Mesodermal cell (in vitro differentiated cells): ENCODE measurements at regions not wholly inside any gene's neighbourhood (a gene's known extent, or its start where the extent isn't known, plus 50 kb on each side); places are given as distances from the start of the nearest gene placed in this dataset.
"Not testable (repeated sequence)": the region's sequence is repeated elsewhere in the genome, so short reads cannot be mapped to it uniquely, and the experiment has no call there.

Experiments
- H3K27ac ChIP-seq: 2 replicates; pipeline ENCODE4 v1.7.0; 2013; ENCODE audit warnings: mild to moderate bottlenecking, low read depth, low read length, moderate library complexity; ENCODE audit not compliant: severe bottlenecking
- H3K36me3 ChIP-seq: 2 replicates; pipeline ENCODE4 v1.7.1; 2013; ENCODE audit warnings: mild to moderate bottlenecking, low read length, moderate library complexity; ENCODE audit not compliant: control insufficient read depth, insufficient read depth
- H3K4me1 ChIP-seq: one replicate; pipeline ENCODE4 v1.7.1; 2013; ENCODE audit warnings: mild to moderate bottlenecking, low read length; ENCODE audit not compliant: insufficient read depth, control insufficient read depth, poor library complexity, severe bottlenecking
- H3K4me3 ChIP-seq: 2 replicates; pipeline ENCODE4 v1.7.0; 2013; ENCODE audit warnings: low read length, control low read depth, mild to moderate bottlenecking; ENCODE audit not compliant: insufficient read depth, poor library complexity, severe bottlenecking; ENCODE audit errors: extremely low read depth
- H3K9me3 ChIP-seq: 2 replicates; pipeline ENCODE4 v1.7.1; 2013; ENCODE audit warnings: mild to moderate bottlenecking, low read length, moderate library complexity; ENCODE audit not compliant: control insufficient read depth
- WGBS, 2 experiments: methylation state at CpG; one replicate each; pipeline ENCODE4 v1.1.5; 2013; ENCODE audit warnings: missing lambda C conversion rate in 2 of 2; ENCODE audit not compliant: insufficient coverage in 2 of 2; 5-methylcytosine and 5-hydroxymethylcytosine counted together

DNA sequence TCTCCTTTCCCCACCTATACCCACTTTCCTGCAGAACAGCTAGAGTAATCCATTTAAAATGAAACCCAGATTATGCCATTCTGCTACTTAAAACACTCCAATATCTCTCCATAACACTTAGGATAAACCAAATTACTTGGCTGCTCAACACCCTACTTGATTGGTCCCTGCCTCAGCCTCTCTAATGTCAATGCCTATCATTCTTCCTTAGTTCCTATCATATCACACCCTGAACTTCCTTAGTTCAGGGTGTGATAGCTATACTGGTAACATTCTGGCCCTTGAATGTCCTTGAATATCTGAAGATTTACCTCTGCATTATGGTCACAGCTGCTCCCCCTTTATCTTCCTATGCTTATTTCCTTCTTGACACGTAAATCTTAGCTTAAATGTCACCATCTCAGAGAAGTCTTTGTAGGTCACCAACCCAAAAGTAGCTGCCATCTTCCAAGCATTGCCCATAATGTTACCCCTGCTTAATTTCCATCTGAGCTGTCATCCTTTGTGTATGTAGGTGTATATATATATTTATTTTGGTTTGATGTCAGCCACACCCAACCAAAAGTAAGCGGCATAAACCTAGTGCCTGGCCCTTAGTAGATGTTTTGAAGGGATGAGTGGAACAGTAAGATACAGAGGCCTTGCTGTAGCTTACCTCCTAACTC is 379.8 kb downstream of the PTPRC start:
- H3K36me3 ChIP-seq = no peaks in the 10 kb centered on the region
- H3K9me3 ChIP-seq = no peaks in the 10 kb centered on the region
- WGBS, 2 experiments = 80% methylated on average over 1 of the region's 2 CpGs; no CpG with 5 or more reads in 1 of the 2 experiments
- no peaks in the 10 kb centered on the region for H3K4me1 ChIP-seq
- no peak overlapping the region for H3K4me3 ChIP-seq
- no peak overlapping the region for H3K27ac ChIP-seq

DNA sequence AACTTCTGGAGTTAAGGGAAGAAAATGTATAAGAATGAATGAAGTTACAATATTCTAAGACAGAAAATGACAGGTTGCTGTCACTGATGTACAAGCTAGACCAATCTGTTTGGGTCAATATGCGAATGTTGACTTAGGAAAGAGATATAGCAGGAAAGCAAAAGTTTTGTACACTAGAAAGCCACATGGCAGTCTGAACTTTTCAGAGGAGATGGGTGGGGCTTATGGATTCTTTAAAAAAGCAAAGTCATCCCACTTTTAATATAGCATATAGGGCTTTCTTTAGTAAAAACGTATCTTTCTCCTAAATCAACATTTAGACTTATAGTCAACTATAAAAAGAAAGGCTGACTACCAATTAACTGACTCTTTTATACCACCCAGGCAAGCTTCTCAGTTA is 381.2 kb downstream of the PTPRC start:
- Histone ChIP-seq H3K4me1 (no peaks in the 10 kb centered on the region), H3K36me3 (no peaks in the 10 kb centered on the region), H3K9me3 (no peaks in the 10 kb centered on the region), H3K27ac (no peak overlapping the region), H3K4me3 (no peak overlapping the region)
- 86 to 100% methylated on average over 1 of the region's 2 CpGs for WGBS, 2 experiments

DNA sequence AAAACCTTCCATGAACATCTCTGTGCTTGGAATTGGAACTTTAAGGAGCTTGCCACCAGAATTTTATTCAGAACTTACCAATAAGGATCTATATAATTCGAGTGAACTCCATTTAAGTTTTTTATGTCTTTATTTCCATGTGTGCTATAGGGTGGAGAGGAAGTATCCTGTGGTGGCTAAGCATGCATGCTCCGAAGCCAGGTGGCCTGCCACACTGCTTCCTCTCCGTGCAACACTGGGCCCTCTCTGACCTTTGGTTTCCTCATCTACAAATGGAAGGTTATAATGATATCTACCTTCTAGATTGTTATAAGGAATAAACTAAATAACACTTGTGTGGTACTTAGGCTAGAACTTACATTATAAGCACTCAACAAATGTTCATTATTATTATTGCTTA is 382.1 kb downstream of the PTPRC start:
- no CpG with 5 or more reads among the region's 3 CpGs for WGBS, 2 experiments
- Histone ChIP-seq H3K36me3 (no peaks in the 10 kb centered on the region), H3K9me3 (no peaks in the 10 kb centered on the region), H3K27ac (no peak overlapping the region), H3K4me1 (no peaks in the 10 kb centered on the region), H3K4me3 (no peak overlapping the region)

DNA sequence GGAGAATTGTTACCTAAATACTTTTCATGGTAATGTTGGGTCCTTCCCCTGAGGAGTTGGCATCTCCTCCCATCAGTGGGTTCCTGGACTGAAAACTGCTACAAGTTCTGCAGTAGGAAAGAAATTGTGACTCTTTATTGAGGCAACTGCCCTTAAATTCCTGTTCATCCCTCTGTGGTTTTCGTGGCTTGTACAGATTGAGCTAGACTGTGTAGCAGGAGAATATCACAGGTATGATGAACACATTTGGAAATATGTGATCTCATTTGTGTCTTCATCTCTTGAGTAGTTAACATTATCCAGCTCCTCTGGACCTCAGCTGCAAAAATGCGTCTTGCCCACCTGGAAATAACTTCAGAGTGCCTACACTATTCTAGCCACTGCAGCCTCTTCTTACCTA is 390.6 kb downstream of the PTPRC start:
- Histone ChIP-seq H3K4me1 (no peaks in the 10 kb centered on the region), H3K36me3 (no peaks in the 10 kb centered on the region), H3K27ac (no peak overlapping the region), H3K4me3 (no peak overlapping the region), H3K9me3 (no peaks in the 10 kb centered on the region)
- WGBS, 2 experiments = 89% methylated on average over 2 of the region's 2 CpGs; no CpG with 5 or more reads in 1 of the 2 experiments

DNA sequence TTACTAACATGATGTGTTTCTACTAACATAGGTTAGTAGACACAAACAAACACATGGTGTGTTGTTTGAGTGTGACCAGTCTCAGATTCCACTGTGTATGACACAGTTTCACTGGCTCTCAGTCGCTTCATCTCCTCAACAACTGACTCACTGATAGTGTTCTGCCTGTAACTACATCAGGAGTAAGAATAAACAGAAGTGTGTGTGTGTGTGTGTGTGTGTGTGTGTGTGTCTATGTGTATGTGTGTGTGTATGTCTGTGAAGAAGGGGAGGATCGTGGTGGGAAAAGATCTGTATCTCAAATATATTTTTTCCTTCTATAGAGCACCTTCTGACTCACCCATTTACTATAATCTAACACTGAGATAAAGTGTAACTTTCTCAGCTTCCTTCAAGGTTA is 391.0 kb downstream of the PTPRC start:
- no CpG with 5 or more reads among the region's 2 CpGs for WGBS, 2 experiments
- H3K4me3 ChIP-seq = no peak overlapping the region
- H3K36me3 ChIP-seq = no peaks in the 10 kb centered on the region
- H3K9me3 ChIP-seq = no peaks in the 10 kb centered on the region
- H3K4me1 ChIP-seq = no peaks in the 10 kb centered on the region
- no peak overlapping the region for H3K27ac ChIP-seq

DNA sequence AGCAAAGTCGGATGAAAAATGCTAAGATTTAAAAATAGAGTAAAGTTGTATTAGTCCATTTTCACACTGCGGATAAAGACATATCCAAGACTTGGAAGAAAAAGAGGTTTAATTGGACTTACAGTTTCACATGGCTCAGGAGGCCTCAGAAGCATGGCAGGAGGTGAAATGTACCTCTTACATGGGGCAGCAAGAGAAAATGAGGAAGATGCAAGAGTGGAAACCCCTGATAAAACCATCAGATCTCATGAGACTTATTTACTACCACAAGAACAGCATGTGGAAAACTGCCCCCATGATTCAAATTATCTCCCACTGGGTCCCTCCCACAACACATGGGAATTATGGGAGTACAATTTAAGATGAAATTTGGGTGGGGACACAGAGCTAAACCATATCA is 391.7 kb downstream of the PTPRC start:
- 89 to 92% methylated on average over 1 to 2 of the region's 2 CpGs for WGBS, 2 experiments
- not testable (repeated sequence) for H3K27ac ChIP-seq

DNA sequence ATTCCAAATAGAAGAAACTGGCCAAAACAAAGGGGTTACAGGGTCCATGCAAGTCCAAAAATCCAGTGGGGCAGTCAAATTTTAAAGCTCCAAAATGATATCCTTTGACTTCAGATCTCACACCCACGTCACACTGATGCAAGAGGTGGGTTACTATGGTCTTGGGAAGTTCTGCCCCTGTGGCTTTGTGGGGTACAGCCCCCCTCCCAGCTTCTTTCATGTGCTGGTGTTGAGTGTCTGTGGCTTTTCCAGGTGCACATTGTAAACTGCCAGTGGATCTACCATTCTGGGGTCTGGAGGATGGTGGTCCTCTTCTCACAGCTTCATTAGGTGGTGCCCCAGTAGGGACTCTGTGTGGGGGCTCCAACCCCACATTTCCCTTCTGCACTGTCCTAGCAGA is 392.3 kb downstream of the PTPRC start:
- not testable (repeated sequence) for H3K27ac ChIP-seq, H3K9me3 ChIP-seq, H3K36me3 ChIP-seq, H3K4me3 ChIP-seq, H3K4me1 ChIP-seq
- 83% methylated on average over 1 of the region's 1 CpG; no CpG with 5 or more reads in 1 of the 2 experiments for WGBS, 2 experiments

More for the DNA sequence above, 391.7 kb downstream of the PTPRC start:
- H3K4me1 ChIP-seq, H3K4me3 ChIP-seq, H3K9me3 ChIP-seq, H3K36me3 ChIP-seq: not testable (repeated sequence)

DNA sequence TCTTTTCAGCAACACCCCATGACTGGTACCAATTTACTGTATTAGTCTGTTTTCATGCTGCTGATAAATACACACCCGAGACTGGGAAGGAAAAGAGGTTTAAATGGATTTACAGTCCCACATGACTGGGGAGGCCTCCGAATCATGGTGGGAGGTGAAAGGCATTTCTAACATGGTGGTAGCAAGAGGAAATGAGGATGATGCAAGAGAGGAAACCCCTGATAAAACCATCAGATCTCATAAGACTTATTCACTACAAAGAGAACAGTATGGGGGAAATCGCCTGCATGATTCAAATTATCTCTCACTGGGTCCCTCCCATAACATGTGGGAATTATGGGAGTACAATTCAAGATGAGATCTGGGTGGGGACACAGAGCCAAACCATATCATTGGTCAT is 393.6 kb downstream of the PTPRC start:
- H3K27ac ChIP-seq, H3K36me3 ChIP-seq, H3K4me1 ChIP-seq, H3K9me3 ChIP-seq, H3K4me3 ChIP-seq: not testable (repeated sequence)
- WGBS, 2 experiments = 90% methylated on average over 1 to 2 of the region's 3 CpGs

DNA sequence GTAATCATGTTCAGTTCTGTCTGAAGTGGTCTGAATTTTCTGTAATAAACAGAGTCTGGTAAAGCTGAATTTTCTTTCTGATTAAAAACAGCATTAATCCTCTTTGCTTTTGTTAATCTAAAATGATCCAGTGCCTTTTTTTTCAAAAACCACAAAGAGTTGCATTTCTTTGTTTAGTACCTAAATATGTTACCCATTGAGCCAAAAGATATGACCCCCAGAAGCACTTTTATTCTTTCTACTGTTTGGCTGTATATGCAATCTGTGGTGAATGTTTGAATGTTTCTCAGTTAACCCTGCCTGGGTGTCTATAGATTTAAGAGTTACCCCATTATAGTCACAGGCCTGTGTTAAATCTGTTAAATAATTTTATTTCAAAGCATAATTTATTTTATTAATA is 394.8 kb downstream of the PTPRC start:
- Histone ChIP-seq H3K36me3 (no peaks in the 10 kb centered on the region), H3K9me3 (no peaks in the 10 kb centered on the region), H3K4me3 (no peak overlapping the region), H3K27ac (no peak overlapping the region), H3K4me1 (no peaks in the 10 kb centered on the region)

DNA sequence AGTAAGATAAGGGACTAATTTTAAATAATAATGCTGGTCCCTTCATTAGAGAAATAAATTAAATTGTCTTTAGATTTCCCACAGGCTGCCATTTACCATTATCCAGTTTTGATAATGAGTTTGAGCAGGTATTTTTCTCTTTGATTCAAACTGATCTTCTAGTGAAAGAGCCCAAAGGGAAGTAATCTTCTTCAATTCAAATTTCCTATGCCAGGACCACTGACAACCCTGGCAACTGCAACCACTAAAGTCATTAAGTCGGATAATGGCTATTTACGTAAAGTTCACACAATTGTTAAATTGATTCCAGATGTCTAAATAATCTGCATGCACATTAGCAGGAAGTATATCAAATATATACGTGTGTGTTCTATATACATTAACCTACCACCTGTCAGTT is 399.3 kb downstream of the PTPRC start:
- Histone ChIP-seq H3K36me3 (no peaks in the 10 kb centered on the region), H3K4me1 (no peaks in the 10 kb centered on the region), H3K4me3 (no peak overlapping the region), H3K9me3 (no peaks in the 10 kb centered on the region), H3K27ac (no peak overlapping the region)
- 83% methylated on average over 1 of the region's 3 CpGs; no CpG with 5 or more reads in 1 of the 2 experiments for WGBS, 2 experiments

DNA sequence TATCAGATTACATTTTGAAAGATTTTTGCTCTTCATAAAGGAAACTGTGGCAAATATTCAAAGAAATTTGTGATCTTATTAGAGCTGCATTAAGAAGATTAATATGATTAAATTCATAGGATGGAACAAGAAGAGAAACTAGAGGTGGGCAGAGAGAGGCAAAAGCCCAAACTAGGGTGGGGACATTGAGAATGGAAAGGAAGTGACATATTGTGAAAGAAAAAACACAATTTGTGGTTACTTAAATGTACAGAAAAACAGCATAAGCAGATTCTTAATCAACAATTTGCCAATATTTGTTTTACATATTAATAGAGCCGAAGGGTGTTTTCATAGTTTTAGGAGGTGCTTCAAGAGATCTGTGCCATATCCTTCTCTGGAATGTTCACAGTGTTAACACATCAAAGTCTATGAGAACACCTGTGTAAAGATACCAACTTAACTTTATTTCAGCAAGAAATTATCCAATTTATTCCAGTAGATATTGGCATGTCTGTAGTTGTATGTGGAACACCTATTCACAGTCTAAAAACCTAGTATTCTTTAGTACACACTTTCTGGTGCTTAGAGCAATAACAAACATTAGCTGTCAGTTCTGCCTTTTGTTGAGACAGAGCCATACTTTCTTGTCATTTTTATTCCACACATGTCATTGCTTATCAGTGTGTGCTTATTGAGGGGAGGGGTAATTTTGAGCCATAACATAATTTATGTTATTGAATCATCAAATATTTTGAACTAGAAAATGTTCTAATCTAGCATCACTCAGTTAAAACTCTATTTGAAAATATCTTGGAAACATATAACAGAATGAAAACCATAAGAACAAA is 401.5 kb downstream of the PTPRC start:
- no peaks in the 10 kb centered on the region for H3K4me1 ChIP-seq
- no peak overlapping the region for H3K4me3 ChIP-seq
- no peaks in the 10 kb centered on the region for H3K36me3 ChIP-seq
- no peaks in the 10 kb centered on the region for H3K9me3 ChIP-seq
- no peak overlapping the region for H3K27ac ChIP-seq
- no CpG with 5 or more reads among the region's 1 CpG for WGBS, 2 experiments
